HG03139 (cell line): ENCODE measurements at regions not wholly inside any gene's neighbourhood (a gene's known extent, or its start where the extent isn't known, plus 50 kb on each side); places are given as distances from the start of the nearest gene placed in this dataset.
"Not testable (repeated sequence)": the region's sequence is repeated elsewhere in the genome, so short reads cannot be mapped to it uniquely, and the experiment has no call there.

Experiments used
- ATAC-seq: cut with Tn5 transposase; IDR thresholded peaks from one replicate; pipeline ENCODE4 v1.9.1; 2021; ENCODE audit not compliant: unreplicated experiment

- ATAC-seq, result no peak
Observed at GRCh38 chr13:44678197-44678596, 102.1 kb upstream of the TSC22D1 start.

GRCh38 chr13:44676534-44676933, 100.4 kb upstream of the TSC22D1 start:
- no peak for ATAC-seq

GRCh38 chr13:44669534-44669933, 93.4 kb upstream of the TSC22D1 start:
- no peak for ATAC-seq

GRCh38 chr13:44668688-44669087, 92.6 kb upstream of the TSC22D1 start:
- ATAC-seq, result no peak

- ATAC-seq, result no peak
Observed at GRCh38 chr13:44667943-44668342, 91.8 kb upstream of the TSC22D1 start.

GRCh38 chr13:44666538-44666937, 90.4 kb upstream of the TSC22D1 start:
- not testable (repeated sequence) for ATAC-seq

GRCh38 chr13:44664308-44664707, 88.2 kb upstream of the TSC22D1 start:
- no peak for ATAC-seq

- no peak for ATAC-seq
Observed at GRCh38 chr13:44662515-44662914, 86.4 kb upstream of the TSC22D1 start.

- ATAC-seq, result no peak
Observed at GRCh38 chr13:44661936-44662335, 85.8 kb upstream of the TSC22D1 start.

- no peak for ATAC-seq
Observed at GRCh38 chr13:44660050-44660449, 83.9 kb upstream of the TSC22D1 start.

- ATAC-seq, result no peak
Observed at GRCh38 chr13:44652962-44653660, 77.0 kb upstream of the TSC22D1 start.

GRCh38 chr13:44652168-44652567, 76.0 kb upstream of the TSC22D1 start:
- no peak for ATAC-seq

- no peak for ATAC-seq
Observed at GRCh38 chr13:44651724-44652123, 75.6 kb upstream of the TSC22D1 start.

- ATAC-seq, result no peak
Observed at GRCh38 chr13:44651209-44651608, 75.1 kb upstream of the TSC22D1 start.

GRCh38 chr13:44649834-44650233, 73.7 kb upstream of the TSC22D1 start:
- no peak for ATAC-seq

GRCh38 chr13:44649104-44649428, 72.9 kb upstream of the TSC22D1 start:
- ATAC-seq, result no peak

GRCh38 chr13:44648392-44649103, 72.4 kb upstream of the TSC22D1 start:
- no peak for ATAC-seq

GRCh38 chr13:44647560-44647959, 71.4 kb upstream of the TSC22D1 start:
- ATAC-seq, result not testable (repeated sequence)

GRCh38 chr13:44646044-44646443, 69.9 kb upstream of the TSC22D1 start:
- ATAC-seq, result no peak

- no peak for ATAC-seq
Observed at GRCh38 chr13:44643256-44643655, 67.1 kb upstream of the TSC22D1 start.

GRCh38 chr13:44637581-44637980, 61.5 kb upstream of the TSC22D1 start:
- no peak for ATAC-seq

- no peak for ATAC-seq
Observed at GRCh38 chr13:44629465-44630183, 53.5 kb upstream of the TSC22D1 start.
